Glomerular visceral epithelial cell (primary cell): ENCODE measurements at regions not wholly inside any gene's neighbourhood (a gene's known extent, or its start where the extent isn't known, plus 50 kb on each side); places are given as distances from the start of the nearest gene placed in this dataset.

Source experiments
- DNase-seq: peaks from one replicate; pipeline ENCODE4 v3.0.0-alpha.2; 2016; ENCODE audit errors: extremely low spot score

DNA sequence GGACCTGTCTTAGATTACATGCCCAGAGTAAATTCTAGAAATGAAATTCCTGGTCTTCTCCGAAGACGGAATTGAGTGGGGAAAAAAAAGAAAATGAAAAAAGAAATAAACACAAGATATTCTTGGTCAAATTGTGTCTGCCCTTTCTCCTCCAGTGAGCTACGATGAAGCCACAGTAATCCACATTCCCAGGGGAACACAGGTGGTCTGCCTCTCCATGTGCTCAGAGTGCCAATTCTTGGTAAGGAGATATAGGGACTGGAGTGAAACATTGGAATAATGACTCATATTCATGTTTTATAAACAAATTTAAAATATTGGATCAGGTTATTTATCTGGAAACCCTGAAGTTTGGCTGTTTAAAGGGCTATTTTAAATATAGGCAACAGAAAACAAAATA lies 54.2 kb upstream of the MGST2 start:
- no peak for DNase-seq

DNA sequence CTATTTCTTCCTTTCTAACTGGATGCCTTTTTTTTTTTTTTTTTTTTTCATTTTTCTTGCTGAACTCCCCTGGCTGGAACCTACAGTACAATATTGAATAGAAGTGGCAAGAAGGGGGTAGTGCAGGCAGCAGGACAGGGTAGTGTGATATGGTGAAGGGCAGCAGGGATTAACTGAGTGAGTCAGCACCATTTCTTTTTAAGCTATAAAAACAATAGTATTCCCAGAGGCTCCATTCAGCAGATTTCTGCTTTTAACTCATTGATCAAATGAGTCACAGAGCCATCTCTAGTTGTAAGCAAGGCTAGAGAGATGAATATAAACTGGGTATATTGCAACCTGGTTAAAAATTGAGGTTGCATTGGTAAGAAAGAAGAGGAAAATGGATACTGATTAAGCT lies 53.6 kb upstream of the SETD7 start:
- DNase-seq = no peak

- no peak for DNase-seq
Measured at GRCh38 chr4:139607502-139608060, 51.6 kb upstream of the SETD7 start.

GRCh38 chr4:139606579-139607501 lies 50.8 kb upstream of the SETD7 start:
- DNase-seq = peak; percentile 57

DNA sequence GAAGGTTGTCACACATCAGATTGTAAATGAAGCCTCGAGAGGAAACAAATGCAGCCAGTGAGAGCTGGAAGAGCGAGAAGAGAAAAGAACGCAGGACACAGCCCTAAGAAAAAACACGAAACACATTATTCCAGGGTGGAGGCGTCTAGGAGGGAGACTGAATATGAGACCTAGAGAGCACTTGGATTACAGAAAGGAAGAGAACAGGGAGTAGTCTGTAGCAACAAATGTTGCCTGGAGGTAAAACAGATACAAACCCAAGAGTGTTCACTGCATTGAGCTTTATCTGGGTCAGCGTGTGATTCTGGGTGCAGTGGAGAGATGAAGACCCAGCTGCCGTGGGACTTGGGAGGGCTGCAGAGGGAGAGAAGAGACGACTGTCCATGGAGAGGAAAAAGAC lies 50.1 kb upstream of the SETD7 start:
- no peak for DNase-seq
